Keratinocyte (primary cell): ENCODE measurements at regions not wholly inside any gene's neighbourhood (a gene's known extent, or its start where the extent isn't known, plus 50 kb on each side); places are given as distances from the start of the nearest gene placed in this dataset.

Experiments
- DNase-seq: peaks from one replicate; pipeline ENCODE4 v3.0.0-alpha.2; 2011; ENCODE audit warnings: low read depth, missing footprints, low spot score
- FAIRE-seq: peaks from 2 replicates; lab custom pipeline; 2011; peaks lifted over from hg19 to GRCh38; lab: Jason Lieb, UNC
- H2AFZ ChIP-seq: 2 replicates; pipeline ENCODE4 v1.6.0; 2012; ENCODE audit warnings: low read length, control low read depth, inconsistent platforms; ENCODE audit not compliant: control insufficient read depth
- H3K27ac ChIP-seq: 2 replicates; pipeline ENCODE4 v1.5.1; 2011; ENCODE audit warnings: low read length; ENCODE audit not compliant: control insufficient read depth, insufficient read depth
- H3K27me3 ChIP-seq: 3 replicates; pipeline ENCODE4 v1.6.0; 2011; ENCODE audit warnings: low read length; ENCODE audit not compliant: control insufficient read depth, insufficient read depth; ENCODE audit errors: extremely low read depth
- H3K36me3 ChIP-seq, 2 experiments: 2 replicates in 1 of 2; 3 replicates in 1 of 2; pipeline ENCODE4 v1.5.1; 2011; ENCODE audit warnings: low read length in 2 of 2, mild to moderate bottlenecking in 1 of 2; ENCODE audit not compliant: control insufficient read depth in 2 of 2, insufficient read depth in 2 of 2; ENCODE audit errors: extremely low read depth in 1 of 2
- H3K4me1 ChIP-seq: 3 replicates; pipeline ENCODE4 v1.5.1; 2011; ENCODE audit warnings: low read length; ENCODE audit not compliant: control insufficient read depth, insufficient read depth; ENCODE audit errors: extremely low read depth
- H3K4me2 ChIP-seq: 3 replicates; pipeline ENCODE4 v1.6.0; 2011; ENCODE audit warnings: low read depth, low read length; ENCODE audit not compliant: control insufficient read depth, insufficient read depth; ENCODE audit errors: extremely low read depth
- H3K4me3 ChIP-seq, 3 experiments: fragments of 200-600 bp in 1 of 3; sonication (generic) in 1 of 3; 2 replicates in 2 of 3; 3 replicates in 1 of 3; pipeline ENCODE4 v1.5.1; 2011 to 2016; ENCODE audit warnings: low read length in 3 of 3, mild to moderate bottlenecking in 3 of 3, control low read depth in 2 of 3, inconsistent platforms in 1 of 3, low read depth in 1 of 3, mixed read lengths in 1 of 3, mixed run types in 1 of 3, moderate library complexity in 1 of 3; ENCODE audit not compliant: control insufficient read depth in 2 of 3, insufficient read depth in 2 of 3; ENCODE audit errors: extremely low read depth in 1 of 3
- H3K79me2 ChIP-seq: 2 replicates; pipeline ENCODE4 v1.6.0; 2012; ENCODE audit warnings: low read length; ENCODE audit not compliant: control insufficient read depth, insufficient read depth
- H3K9ac ChIP-seq: 3 replicates; pipeline ENCODE4 v1.6.0; 2011; ENCODE audit warnings: low read length; ENCODE audit not compliant: control insufficient read depth, insufficient read depth; ENCODE audit errors: extremely low read depth
- H3K9me1 ChIP-seq: 3 replicates; pipeline ENCODE4 v1.6.0; 2011; ENCODE audit warnings: low read length; ENCODE audit not compliant: control insufficient read depth, insufficient read depth; ENCODE audit errors: extremely low read depth
- H3K9me3 ChIP-seq: 2 replicates; pipeline ENCODE4 v1.5.1; 2012; ENCODE audit warnings: low read depth, low read length; ENCODE audit not compliant: control insufficient read depth
- H4K20me1 ChIP-seq: 3 replicates; pipeline ENCODE4 v1.6.0; 2011; ENCODE audit warnings: low read length; ENCODE audit not compliant: control insufficient read depth, insufficient read depth; ENCODE audit errors: extremely low read depth
- CTCF ChIP-seq, 3 experiments: IDR thresholded peaks in 1 of 3; conservative IDR thresholded peaks in 1 of 3; optimal IDR thresholded peaks in 1 of 3; 2 replicates in 2 of 3; 3 replicates in 1 of 3; pipeline versions ENCODE3 to v1.5.1; 2011; ENCODE audit warnings: low read length in 3 of 3, mild to moderate bottlenecking in 3 of 3, moderate library complexity in 2 of 3, control low read depth in 1 of 3, inconsistent platforms in 1 of 3; ENCODE audit not compliant: insufficient read depth in 2 of 3; ENCODE audit errors: extremely low read depth in 1 of 3
- EZH2 ChIP-seq: IDR thresholded peaks from one replicate; pipeline ENCODE4 v1.6.1; 2012; ENCODE audit warnings: inconsistent platforms, mild to moderate bottlenecking, low read length, moderate library complexity
- dilution Hi-C: fragments of 300-500 bp; cut with MboI; formaldehyde crosslinking; loops from one replicate; pipeline ENCODE4 v1.7.0; 2020; ENCODE audit warnings: low sequenced_read_pairs; ENCODE audit not compliant: extremely low pct_ligation_motif_present

- no peaks in the 10 kb centered on the region for H3K79me2 ChIP-seq
- H3K27me3 ChIP-seq = no peaks in the 10 kb centered on the region
- TF ChIP-seq EZH2 = no peak
- no peak for TF ChIP-seq CTCF (optimal IDR thresholded peaks at IDR 0.05 in 1 of 3, IDR thresholded peaks at IDR 0.05 in 1 of 3, conservative IDR thresholded peaks at IDR 0.05 in 1 of 3; ENCODE audit: extremely low read depth in 1 of 3, insufficient read depth in 2 of 3, low read length in 3 of 3)
- H2AFZ ChIP-seq = no peak overlapping the region
- H3K27ac ChIP-seq = no peak overlapping the region
- no peak overlapping the region for H3K9ac ChIP-seq
- H4K20me1 ChIP-seq = no peaks in the 10 kb centered on the region
- H3K9me1 ChIP-seq = no peaks in the 10 kb centered on the region
- no peaks in the 10 kb centered on the region for H3K9me3 ChIP-seq
- H3K4me1 ChIP-seq = no peaks in the 10 kb centered on the region
- FAIRE-seq (no peak), DNase-seq (no peak)
- no peak overlapping the region for H3K4me3 ChIP-seq
- dilution Hi-C loops = no loop called here
- H3K36me3 ChIP-seq = no peaks in the 10 kb centered on the region
- H3K4me2 ChIP-seq = no peak overlapping the region
These were observed 604.8 kb downstream of the PLA2G4A start for GRCh38 chr1:187433598-187433997.

- Histone ChIP-seq H3K9ac (no peak overlapping the region), H3K79me2 (no peaks in the 10 kb centered on the region), H3K4me2 (no peak overlapping the region), H2AFZ (no peak overlapping the region), H3K4me1 (no peaks in the 10 kb centered on the region), H3K9me1 (no peaks in the 10 kb centered on the region), H3K27ac (no peak overlapping the region), H3K27me3 (no peaks in the 10 kb centered on the region), H3K9me3 (no peaks in the 10 kb centered on the region), H4K20me1 (no peaks in the 10 kb centered on the region), H3K4me3 (no peak overlapping the region), H3K36me3 (no peaks in the 10 kb centered on the region)
- dilution Hi-C loops = no loop called here
- DNase-seq (no peak), FAIRE-seq (no peak)
- TF ChIP-seq CTCF (optimal IDR thresholded peaks at IDR 0.05 in 1 of 3, IDR thresholded peaks at IDR 0.05 in 1 of 3, conservative IDR thresholded peaks at IDR 0.05 in 1 of 3; ENCODE audit: extremely low read depth in 1 of 3, insufficient read depth in 2 of 3, low read length in 3 of 3) (no peak), EZH2 (no peak)
These were observed 613.9 kb downstream of the PLA2G4A start for GRCh38 chr1:187442603-187443002.
